ENCODE measurements at regions not wholly inside any gene's neighbourhood (a gene's known extent, or its start where the extent isn't known, plus 50 kb on each side); places are given as distances from the start of the nearest gene placed in this dataset.
A peak's percentile ranks its signal among the peaks of the same experiment; 100 is the strongest.
"Not testable (repeated sequence)": the region's sequence is repeated elsewhere in the genome, so short reads cannot be mapped to it uniquely, and the experiment has no call there.

GRCh38 chr3:177439694-177440269 lies 242.5 kb upstream of the TBL1XR1 start:
- no peak for DNase-seq

- DNase-seq, result no peak
Observed at GRCh38 chr3:177440456-177441104, 243.3 kb upstream of the TBL1XR1 start.

GRCh38 chr3:177441276-177441812 lies 244.1 kb upstream of the TBL1XR1 start:
- no peak for DNase-seq

GRCh38 chr3:177441813-177442646 lies 244.7 kb upstream of the TBL1XR1 start:
- DNase-seq, result peak; percentile 58

- no peak for DNase-seq
Observed at GRCh38 chr3:177443469-177443868, 246.2 kb upstream of the TBL1XR1 start.

- DNase-seq, result no peak
Observed at GRCh38 chr3:177444696-177445095, 247.4 kb upstream of the TBL1XR1 start.

- DNase-seq, result no peak
Observed at GRCh38 chr3:177445549-177445948, 248.3 kb upstream of the TBL1XR1 start.

GRCh38 chr3:177446165-177446601 lies 248.9 kb upstream of the TBL1XR1 start:
- no peak for DNase-seq

GRCh38 chr3:177447938-177448337 lies 250.7 kb upstream of the TBL1XR1 start:
- no peak for DNase-seq

- DNase-seq, result peak; percentile 21
Observed at GRCh38 chr3:177448987-177449359, 251.7 kb upstream of the TBL1XR1 start.

GRCh38 chr3:177449360-177450006 lies 252.2 kb upstream of the TBL1XR1 start:
- peak; percentile 70 for DNase-seq

GRCh38 chr3:177451301-177451750 lies 254.0 kb upstream of the TBL1XR1 start:
- no peak for DNase-seq

- no peak for DNase-seq
Observed at GRCh38 chr3:177451864-177452830, 254.9 kb upstream of the TBL1XR1 start.

- no peak for DNase-seq
Observed at GRCh38 chr3:177452831-177453450, 255.7 kb upstream of the TBL1XR1 start.

- no peak for DNase-seq
Observed at GRCh38 chr3:177453451-177453844, 256.2 kb upstream of the TBL1XR1 start.

GRCh38 chr3:177457204-177457603 lies 259.9 kb upstream of the TBL1XR1 start:
- not testable (repeated sequence) for DNase-seq

- no peak for DNase-seq
Observed at GRCh38 chr3:177459401-177459800, 262.1 kb upstream of the TBL1XR1 start.

GRCh38 chr3:177460047-177460446 lies 262.8 kb upstream of the TBL1XR1 start:
- DNase-seq, result no peak

- DNase-seq, result no peak
Observed at GRCh38 chr3:177461765-177462164, 264.5 kb upstream of the TBL1XR1 start.

- DNase-seq, result not testable (repeated sequence)
Observed at GRCh38 chr3:177463341-177463740, 266.1 kb upstream of the TBL1XR1 start.

- no peak for DNase-seq
Observed at GRCh38 chr3:177463863-177464262, 266.6 kb upstream of the TBL1XR1 start.

Measured in hematopoietic multipotent progenitor cell treated with erythropoietin and hydrocortisone succinate and interleukin-3 and kit ligand, for 4 days (in vitro differentiated cells).